ENCODE measurements at regions not wholly inside any gene's neighbourhood (a gene's known extent, or its start where the extent isn't known, plus 50 kb on each side); places are given as distances from the start of the nearest gene placed in this dataset.

DNA sequence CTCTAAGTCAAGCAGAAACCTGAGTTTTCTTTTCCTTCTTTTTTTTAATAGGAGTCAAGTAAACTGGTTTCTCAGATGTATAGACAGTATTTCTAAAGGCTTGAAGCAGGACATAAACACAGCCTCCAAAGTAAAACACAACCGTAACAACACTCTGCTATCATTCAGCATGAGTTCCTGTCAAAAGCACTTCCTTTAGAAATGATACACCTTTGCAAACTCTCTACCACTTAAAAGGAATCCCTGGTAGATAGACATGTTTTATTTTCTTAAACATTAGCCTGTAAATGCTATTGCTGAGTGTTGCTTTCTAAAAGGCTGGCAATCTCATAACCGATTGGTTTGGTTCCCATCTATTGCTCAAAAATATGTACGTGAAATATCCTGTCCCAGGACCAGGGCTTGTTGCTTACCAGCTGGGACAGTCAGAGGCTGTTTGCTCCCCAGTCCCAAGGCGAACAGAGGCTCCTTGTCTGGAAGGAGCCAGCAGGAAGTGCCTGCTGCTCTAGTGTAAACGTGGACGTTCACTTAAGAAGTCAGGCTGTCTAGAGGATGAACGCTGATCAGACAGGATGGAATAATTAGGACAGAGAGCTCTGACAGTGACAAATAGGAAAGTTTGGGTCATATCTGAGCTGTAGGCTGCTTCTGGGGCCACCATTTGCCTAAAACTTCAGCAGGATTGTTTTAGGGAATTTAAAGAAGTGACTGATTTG is 173.9 kb upstream of the KLF3 start:
- no peak for DNase-seq

DNA sequence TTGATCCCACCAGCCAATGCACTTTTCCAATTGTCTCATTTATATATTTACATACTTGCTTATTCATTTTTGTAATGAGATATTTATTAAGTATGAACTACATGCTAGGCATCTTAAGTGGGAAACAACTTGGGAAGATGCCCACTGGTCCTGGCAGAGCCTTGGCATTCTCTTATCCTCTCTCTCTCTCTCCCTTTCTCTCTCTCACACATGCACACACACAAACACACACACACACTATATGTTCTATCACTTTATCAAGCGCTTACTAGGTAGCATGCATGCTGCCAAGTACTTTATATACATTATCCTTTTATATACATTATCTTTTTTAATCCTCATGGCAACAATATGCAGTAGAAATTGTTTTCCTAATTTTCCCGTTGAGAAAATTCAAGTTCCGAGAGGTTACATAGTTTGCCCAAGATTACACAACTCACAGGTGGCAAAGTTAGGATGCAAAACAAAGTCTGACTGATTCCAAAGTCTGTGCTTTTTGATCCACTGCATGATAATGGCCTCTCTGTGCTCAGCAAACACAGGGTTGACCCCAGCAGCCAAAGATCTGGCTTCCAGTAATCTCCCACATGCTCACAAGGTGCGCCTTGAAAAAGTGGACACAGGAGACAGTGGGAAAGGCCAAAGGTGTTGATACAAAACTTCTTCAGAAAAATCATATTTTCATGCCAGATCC is 173.1 kb upstream of the KLF3 start:
- no peak for DNase-seq

DNA sequence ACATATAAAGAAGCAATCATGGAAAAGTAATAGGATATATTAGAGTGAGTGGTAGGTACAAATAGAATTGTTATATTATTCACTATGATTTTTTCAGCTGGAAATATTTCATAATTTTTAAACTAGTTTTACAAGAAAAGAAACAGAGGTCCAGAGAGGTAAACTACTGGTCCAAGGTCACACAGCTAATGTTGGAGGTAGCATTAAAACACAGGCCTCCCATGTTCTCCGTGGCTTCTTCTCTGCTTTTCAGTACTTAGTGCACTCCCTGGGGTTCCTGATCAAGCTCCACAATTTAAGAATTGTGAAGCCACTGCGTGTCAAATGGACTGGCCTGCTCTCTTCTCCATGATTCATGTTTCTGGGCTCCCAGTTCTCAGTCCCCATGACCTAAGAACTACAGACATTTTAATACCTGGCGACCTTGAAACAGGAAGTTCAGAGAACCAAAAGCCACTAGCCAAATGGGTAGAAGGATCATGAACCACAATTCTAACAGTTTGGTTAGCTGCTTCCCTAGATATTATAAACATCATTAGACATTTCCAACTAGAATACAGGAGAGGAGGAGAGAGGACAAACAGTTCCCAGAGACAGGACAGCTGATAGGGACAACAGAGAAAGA is 172.0 kb upstream of the KLF3 start:
- no peak for DNase-seq

DNA sequence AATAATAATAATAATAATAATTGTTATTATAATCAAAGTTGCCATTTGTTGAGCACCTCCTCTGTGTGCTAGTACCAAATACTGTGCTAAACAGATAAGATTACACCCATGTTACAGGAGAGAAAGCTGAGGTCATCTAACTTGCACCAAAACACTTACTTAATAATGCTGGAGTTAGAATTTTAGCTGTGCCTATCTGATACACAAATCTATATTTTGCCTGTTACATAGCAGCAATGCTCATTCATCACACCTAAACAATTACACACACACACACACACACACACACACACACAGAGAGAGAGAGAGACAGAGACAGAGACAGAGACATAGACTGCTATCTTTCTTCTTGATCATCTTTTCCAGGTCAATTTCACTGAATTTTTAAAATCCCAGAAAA is 170.9 kb upstream of the KLF3 start:
- no peak for DNase-seq

DNA sequence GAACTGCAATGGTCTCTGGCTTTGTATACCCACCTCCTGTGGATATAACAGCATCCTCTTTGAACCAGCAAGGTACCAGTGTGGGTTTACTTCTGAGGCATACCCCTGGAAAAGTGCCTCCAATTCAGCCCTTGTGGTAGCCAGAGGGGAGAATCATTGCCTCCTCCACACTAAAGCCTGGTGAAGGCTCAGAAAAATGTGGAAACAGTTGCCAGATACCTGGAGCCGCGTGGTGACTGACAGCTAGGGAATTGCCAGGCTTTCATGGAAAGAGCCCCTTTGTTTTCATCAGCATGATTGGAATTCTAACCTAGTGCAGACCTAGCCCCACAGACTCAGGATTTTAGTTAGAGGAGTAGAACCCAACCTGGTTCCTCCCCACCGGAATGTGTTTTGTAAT is 168.6 kb upstream of the KLF3 start:
- no peak for DNase-seq

DNA sequence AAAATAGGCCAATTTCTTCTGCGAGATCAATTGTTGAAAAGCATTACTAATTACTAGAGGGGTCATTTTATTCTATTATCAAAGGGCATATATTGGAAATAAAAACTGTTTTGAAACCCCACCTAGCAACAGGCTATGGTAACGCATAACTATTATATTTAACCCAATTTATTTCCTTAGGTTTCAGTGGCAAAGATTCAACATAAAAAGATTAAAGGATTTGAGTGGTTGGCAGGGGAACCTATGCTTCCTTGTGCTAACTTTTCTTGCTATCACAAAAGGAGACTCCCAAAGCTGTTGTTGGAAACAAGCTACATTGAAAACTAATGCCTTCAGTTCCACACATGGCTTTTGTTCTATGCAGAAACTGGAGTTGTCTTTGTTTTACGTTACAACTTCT is 166.9 kb upstream of the KLF3 start:
- no peak for DNase-seq

DNA sequence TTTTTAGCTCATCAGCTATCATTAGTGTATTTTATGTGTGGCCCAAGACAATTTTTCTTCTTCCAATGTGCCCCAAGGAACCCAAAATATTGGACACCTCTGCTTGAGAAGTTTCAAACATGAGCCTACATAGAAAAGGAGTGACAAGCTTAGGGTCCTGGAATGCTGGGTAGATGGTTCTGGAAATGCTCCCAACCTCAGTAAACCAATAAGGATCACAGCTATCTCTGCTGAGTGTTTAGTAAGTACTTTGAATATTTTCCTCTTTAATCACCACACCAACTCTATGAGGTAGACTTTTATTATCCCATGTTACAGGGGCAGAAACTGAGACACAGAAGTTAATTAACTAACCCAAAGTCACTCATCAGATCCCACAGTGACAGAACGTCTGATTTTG is 164.9 kb upstream of the KLF3 start:
- DNase-seq, result no peak

DNA sequence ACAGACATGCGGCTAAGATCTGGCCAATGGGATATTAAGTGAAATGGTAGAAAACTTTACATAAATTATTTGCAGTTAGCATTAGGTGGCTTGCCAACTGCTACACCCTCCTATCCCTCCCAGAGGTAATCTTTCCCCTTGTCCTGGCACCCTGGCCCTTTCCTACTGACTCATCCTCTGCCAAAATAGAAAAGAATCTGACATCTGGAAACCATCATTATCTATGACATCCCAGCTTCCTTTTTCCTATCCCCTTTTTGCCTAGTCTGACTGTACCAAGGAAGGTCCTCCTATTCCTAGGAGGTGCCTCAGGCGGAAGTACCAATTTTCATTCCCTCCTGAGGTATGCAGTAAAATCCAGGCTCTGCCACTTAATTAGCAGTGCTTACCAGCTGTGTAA is 163.6 kb upstream of the KLF3 start:
- DNase-seq, result no peak

DNA sequence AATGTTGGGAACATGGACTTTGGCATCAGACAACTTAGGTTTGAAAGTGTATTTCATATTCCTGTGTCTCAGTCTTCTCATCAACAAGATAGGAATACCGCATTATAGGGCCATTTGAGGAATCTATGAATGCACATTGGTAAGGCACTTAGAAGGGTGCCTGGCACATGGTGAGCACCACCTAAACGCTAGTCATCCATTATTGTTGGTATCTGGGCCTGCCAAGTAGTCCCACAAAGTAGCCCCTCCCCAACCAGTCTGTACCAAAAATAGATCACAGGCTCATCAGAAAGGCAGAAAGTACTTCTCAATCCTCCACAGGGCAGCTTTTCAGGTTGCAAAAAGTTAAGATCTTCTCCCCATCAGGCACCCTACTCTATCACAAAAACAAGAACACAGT is 162.3 kb upstream of the KLF3 start:
- no peak for DNase-seq

DNA sequence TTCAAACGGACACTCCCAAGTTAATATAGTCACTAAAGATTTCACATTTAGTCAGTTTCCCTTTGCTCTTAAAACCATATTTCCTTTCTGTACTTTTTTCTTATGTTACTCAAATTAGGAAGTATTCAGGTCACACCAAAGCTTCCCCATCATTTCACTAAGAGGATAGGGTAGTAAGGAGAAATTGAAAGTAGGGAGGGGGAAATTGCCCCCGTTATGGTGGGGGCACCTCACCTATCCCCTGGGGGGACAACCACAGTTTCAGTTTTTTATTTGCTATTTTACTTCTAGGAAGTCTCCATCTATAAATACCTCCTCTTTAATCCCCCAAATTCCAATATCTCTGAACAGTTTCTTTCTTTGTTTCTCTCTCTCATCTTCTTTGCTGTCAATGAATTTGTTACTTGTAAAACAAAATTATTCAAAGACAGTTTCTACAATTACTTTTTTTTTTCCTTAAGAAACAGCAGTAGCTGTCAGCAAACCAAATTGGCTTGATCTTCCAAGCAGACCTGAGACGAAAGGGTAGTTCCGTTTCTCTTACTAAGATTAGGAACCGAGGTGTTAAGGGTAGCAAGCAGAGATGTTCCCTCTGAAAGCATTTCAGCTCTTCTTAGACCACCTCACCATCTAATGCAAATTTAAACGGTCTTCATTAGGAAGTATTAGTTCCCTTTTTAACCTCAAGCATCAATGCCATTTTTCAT is 160.2 kb upstream of the KLF3 start:
- DNase-seq, result no peak

DNA sequence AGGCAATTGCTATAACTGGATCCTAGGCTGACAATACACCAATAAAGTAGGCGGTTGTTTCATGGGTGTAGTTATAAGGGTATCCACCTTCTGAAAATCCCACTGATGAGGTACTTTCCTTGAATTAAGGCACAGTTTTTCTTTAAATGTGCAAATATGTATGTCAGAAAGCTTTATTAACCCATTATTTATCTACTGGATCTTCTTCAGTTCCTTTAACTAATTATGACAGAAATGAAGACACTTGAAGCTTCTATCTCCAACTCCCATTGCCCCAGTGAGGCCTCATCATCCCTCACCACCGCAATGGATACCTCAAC is 159.6 kb upstream of the KLF3 start:
- DNase-seq, result no peak

DNA sequence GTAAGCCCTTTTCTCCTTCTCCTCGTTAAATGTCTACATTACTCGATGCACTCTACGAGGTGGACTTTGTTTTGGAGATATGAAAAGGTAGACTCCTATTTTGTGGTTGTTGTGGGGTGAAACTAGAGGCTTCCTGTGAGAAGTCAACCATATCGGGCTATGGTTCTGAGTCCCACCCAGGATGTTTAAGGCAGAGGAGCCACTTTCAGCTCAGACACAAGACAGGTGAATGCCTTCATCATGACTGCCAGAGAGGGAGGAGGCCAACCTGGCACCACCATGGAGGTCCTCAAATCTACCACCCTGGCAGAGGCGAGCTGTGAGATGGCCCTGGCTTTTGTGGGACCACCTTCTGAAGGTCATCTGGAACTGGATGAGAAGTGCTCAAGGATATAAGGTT is 154.4 kb upstream of the KLF3 start:
- DNase-seq, result peak; percentile 59

DNA sequence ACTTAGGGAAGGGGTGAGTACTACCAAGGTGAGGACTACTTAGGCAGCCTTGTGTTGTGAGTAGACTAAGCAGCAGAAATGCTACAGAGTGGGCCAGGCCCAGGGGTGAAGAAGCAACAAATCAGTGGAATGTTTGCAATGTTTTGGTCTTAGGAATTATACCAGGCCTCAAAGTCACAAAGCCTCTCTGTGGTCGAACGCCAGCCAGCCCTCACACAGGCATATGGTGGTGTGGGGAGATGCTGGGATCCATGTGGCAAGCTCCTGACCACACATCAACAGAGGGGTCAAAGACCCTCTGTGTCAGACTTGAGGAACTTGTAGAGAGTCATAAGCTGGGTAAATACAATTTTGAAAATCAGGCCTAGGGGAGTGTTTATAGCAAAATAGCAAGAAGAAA is 153.8 kb upstream of the KLF3 start:
- DNase-seq, result no peak

DNA sequence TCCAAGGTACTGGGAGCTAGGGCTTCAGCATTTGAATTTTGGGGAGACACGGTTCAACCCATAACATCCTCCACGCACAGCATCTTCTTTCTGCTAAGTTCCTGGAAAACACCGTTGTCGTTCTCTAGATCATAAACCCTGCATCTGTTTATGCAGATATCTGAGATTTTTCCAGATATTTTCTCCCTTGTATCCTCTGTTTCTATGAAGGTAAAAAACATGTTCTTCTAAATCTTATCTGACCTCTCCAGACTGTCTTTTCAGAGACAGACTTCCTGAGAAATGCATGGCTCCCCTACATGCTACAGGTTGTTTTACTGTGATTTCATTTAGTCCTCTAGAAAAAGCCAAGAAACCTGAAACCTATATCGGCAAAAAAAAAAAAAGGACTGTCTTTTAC is 152.3 kb upstream of the KLF3 start:
- DNase-seq, result no peak

DNA sequence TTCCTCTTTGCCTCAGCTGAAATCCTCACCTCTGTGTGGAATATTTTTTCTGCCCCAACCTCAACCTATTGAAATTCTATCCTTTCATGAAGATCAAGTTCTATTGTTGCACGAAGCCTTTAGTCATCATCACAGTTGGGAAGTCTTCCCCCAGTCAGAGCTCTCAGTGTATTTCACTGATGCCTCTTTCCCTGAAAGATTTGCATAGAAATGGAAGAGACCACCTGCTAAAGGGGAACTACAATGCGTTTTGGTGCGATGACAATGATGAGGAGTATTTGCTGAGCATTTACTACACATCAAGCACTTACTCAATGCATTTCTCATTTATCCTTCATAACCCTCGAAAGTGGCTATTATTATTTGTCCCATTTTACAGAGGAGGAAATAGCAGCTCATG is 151.2 kb upstream of the KLF3 start:
- DNase-seq, result no peak

DNA sequence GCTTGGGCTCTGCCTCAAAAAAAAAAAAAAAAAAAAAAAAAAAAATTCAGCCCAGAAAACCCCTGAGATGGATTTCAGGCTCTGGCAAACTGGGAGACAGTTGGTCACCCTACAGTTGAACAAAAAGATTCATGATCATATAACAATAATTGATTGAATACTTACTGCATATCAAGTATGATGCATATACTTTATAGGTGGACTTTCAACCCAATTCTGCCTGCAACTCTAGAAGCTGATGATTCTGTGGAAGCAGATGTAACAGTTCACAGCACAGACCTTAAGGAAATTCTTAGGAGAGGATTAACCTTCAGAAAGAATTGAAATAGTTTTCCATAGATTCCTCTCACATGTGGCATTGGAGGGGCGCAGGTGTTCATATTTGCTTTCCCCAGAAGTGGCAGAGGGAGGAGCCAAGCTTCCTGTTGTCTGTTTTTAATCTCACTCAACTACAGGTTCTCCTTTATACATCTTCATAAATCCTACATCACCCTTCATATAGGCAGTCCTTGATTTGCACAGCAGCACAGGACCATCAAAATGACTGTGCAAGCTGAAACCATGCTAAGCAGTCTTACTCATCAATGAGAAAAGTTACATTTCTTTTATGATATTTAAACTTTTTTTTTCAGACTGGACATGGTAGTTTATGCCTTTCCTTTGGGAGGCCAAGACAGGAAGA is 149.4 kb upstream of the KLF3 start:
- no peak for DNase-seq

DNA sequence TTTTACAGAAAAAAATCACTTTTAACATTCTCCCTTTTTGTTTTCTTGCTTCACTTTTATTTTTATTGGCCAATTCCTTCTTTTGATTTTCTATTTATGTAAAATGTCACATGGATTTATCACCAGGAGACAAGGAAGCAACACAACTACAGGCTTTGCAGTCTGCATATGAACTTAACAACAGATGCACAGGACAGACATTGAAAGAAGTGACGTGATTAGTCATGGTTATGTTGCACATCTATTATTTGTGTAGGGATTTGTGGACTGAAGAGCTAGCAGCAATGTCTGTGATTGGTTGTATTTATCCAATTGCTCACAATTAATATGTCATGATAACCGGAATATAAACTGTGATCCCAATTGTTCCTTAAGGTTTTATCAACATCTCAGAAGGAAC is 147.8 kb upstream of the KLF3 start:
- no peak for DNase-seq

DNA sequence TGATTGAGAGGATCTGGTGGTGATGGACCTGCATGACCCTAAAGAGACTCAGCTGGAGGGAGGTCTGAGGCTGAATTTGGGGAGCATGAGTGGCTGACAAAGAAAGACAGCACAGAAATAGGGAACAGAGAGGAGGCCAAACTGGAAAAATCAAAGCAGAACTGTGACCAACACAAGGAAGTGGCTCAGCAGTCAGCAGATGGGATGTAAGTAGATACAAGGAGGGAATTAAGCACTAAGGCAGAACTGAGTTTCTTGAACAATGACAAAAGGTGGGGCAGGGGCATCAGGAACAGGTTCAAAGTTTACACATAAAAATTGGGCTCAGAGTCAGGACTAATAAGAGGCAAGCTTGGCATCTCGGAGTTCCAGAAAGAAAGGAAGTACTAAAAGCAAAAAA is 144.3 kb upstream of the KLF3 start:
- no peak for DNase-seq

DNA sequence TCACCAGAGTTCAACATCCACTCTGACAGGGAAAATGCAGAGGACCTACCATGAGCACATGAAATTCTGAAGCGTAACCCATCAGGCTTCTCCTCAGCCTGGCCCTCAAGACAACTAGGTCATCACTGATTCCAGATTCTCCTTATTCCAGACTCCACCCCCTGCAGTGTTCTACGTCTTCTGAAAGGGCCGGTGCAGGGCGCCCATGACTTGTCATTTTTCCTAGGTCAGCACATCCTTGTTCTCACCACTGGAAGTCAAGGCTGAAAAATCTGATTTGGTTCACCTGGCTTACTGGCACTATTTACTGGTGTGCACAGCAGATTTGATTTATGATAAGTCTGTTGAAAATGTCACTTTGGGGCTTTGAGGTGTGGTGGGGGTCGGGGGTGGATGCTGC is 140.9 kb upstream of the KLF3 start:
- no peak for DNase-seq

DNA sequence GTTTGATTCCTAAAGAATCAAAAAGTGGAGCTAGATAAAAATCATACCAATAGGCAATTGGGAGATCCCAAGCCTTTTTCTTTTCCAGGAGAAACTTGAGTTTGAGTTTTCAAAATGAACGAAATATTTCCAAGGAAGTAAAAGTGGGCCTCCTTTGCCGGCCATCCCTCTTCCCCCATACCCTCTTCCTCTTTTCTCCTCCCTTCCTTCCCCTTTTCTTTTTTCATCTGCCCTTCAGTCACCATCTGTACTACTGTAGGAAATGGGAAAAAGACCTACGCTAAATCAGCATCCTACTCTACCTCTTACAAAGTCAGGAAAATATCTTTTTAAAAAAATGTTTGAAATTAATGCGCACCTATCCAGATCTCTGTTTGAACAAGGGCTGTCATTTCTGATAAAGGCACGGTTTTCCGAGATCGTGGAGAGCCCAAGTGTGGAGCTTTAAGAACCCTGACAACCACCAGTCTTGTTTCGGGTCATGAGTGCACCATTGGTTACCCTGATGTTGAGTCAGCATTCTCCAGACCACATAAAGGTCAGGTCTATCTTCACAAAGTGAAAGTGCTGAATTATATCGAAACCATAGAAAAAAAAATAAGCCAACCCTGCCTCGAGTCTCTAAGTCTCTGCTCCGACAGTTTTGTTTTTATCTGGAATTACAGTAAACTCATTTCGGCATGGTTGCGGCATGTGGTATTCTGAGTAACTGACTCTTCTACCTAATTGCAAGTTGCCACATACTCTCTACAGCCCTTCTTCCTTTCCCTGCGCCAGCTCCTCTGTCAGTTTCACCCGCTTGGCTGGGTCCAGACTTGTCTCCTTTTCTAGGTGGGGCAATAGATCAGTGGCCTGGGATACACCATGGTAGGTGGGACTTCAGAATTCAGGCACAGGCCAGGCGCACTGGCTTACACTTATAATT is 140.2 kb upstream of the KLF3 start:
- DNase-seq, result peak; percentile 69

DNA sequence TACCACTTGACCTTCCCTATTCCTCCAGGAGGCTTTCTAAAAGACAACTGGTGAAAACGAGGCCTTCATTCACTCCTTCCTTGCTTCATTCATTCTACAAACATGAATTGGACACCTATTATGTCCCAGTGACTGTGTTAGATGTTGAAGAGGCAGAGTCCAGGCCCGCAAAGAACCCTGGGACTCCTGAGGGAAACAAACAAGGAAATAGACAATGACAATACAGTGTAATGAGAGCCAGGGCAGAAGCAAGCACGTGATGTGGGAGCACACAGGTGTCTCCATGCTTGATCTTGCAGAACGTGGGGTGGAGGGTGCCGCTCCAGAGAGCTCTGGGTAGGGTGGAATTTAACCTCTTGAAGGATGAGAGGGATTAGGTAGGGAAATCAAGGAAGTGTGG is 137.6 kb upstream of the KLF3 start:
- DNase-seq, result no peak

All from activated CD8-positive, alpha-beta memory T cell treated with anti-CD3 and anti-CD28 coated beads, Interleukin-2, amount 50 U/mL, for 48 hours (primary cell).